ENCODE measurements at regions not wholly inside any gene's neighbourhood (a gene's known extent, or its start where the extent isn't known, plus 50 kb on each side); places are given as distances from the start of the nearest gene placed in this dataset.

GRCh38 chr2:3134026-3134571 is 243.5 kb downstream of the EIPR1 start:
- Histone ChIP-seq H3F3A (ENCODE audit: control insufficient read depth, insufficient read depth) (no peaks in the 10 kb centered on the region), H3K4me1 (ENCODE audit: control insufficient read depth, low read length) (0 out of 2 replicates have a peak, but pooled peaks cover 3% of the 10 kb centered on the region), H3K27ac (ENCODE audit: low read depth, low read length) (no peak overlapping the region), H3K4me2 (ENCODE audit: low read length) (no peak overlapping the region), H3K9me3 (ENCODE audit: control insufficient read depth, insufficient read depth, low read length) (peaks cover 4% of the 10 kb centered on the region; the same call in 1 of the 2 replicates), H3K9me2 (replicated peaks; ENCODE audit: control insufficient read depth, low read length) (no peaks in the 10 kb centered on the region), H3K36me3 (ENCODE audit: control insufficient read depth, low read length) (no peaks in the 10 kb centered on the region), H3K79me2 (ENCODE audit: control insufficient read depth, low read length) (no peaks in the 10 kb centered on the region), H3K27me3 (ENCODE audit: control insufficient read depth, low read length) (no peaks in the 10 kb centered on the region), H3K4me3 (ENCODE audit: low read length) (no peak overlapping the region), H4K20me1 (ENCODE audit: control insufficient read depth, insufficient read depth, low read depth, low read length) (no peaks in the 10 kb centered on the region)
- TF ChIP-seq EZH2phosphoT487 (IDR thresholded peaks at IDR 0.05; ENCODE audit: borderline replicate concordance, low read length) (no peak), CTCF (IDR thresholded peaks at IDR 0.05; ENCODE audit: low read depth, low read length, poor library complexity, severe bottlenecking) (no peak)

GRCh38 chr2:3132966-3133365 is 244.7 kb downstream of the EIPR1 start:
- H3K4me1 ChIP-seq (ENCODE audit: control insufficient read depth, low read length), result peaks cover 5% of the 10 kb centered on the region

GRCh38 chr2:3132466-3132865 is 245.2 kb downstream of the EIPR1 start:
- Histone ChIP-seq H3K4me1 (ENCODE audit: control insufficient read depth, low read length) (peaks cover 9% of the 10 kb centered on the region), H3F3A (ENCODE audit: control insufficient read depth, insufficient read depth) (no peaks in the 10 kb centered on the region), H3K36me3 (ENCODE audit: control insufficient read depth, low read length) (no peaks in the 10 kb centered on the region), H3K4me2 (ENCODE audit: low read length) (no peak overlapping the region), H3K27ac (ENCODE audit: low read depth, low read length) (no peak overlapping the region), H3K27me3 (ENCODE audit: control insufficient read depth, low read length) (no peaks in the 10 kb centered on the region), H4K20me1 (ENCODE audit: control insufficient read depth, insufficient read depth, low read depth, low read length) (no peaks in the 10 kb centered on the region), H3K4me3 (ENCODE audit: low read length) (no peak overlapping the region), H3K9me3 (ENCODE audit: control insufficient read depth, insufficient read depth, low read length) (no peaks in the 10 kb centered on the region; the same call in 1 of the 2 replicates), H3K9me2 (replicated peaks; ENCODE audit: control insufficient read depth, low read length) (no peaks in the 10 kb centered on the region), H3K79me2 (ENCODE audit: control insufficient read depth, low read length) (no peaks in the 10 kb centered on the region)
- TF ChIP-seq EZH2phosphoT487 (IDR thresholded peaks at IDR 0.05; ENCODE audit: borderline replicate concordance, low read length), result no peak

More at GRCh38 chr2:3132966-3133365, 244.7 kb downstream of the EIPR1 start:
- Histone ChIP-seq H3K79me2 (ENCODE audit: control insufficient read depth, low read length) (no peaks in the 10 kb centered on the region), H3K36me3 (ENCODE audit: control insufficient read depth, low read length) (no peaks in the 10 kb centered on the region), H3F3A (ENCODE audit: control insufficient read depth, insufficient read depth) (no peaks in the 10 kb centered on the region), H3K4me2 (ENCODE audit: low read length) (no peak overlapping the region), H3K27me3 (ENCODE audit: control insufficient read depth, low read length) (no peaks in the 10 kb centered on the region), H3K4me3 (ENCODE audit: low read length) (no peak overlapping the region), H4K20me1 (ENCODE audit: control insufficient read depth, insufficient read depth, low read depth, low read length) (no peaks in the 10 kb centered on the region), H3K9me2 (replicated peaks; ENCODE audit: control insufficient read depth, low read length) (no peaks in the 10 kb centered on the region), H3K9me3 (ENCODE audit: control insufficient read depth, insufficient read depth, low read length) (peaks cover under 1% of the 10 kb centered on the region; the same call in 1 of the 2 replicates), H3K27ac (ENCODE audit: low read depth, low read length) (no peak overlapping the region)
- no peak for TF ChIP-seq CTCF (IDR thresholded peaks at IDR 0.05; ENCODE audit: low read depth, low read length, poor library complexity, severe bottlenecking)
- no peak for TF ChIP-seq EZH2phosphoT487 (IDR thresholded peaks at IDR 0.05; ENCODE audit: borderline replicate concordance, low read length)

- no peaks in the 10 kb centered on the region for H3K36me3 ChIP-seq (ENCODE audit: control insufficient read depth, low read length)
- no peaks in the 10 kb centered on the region for H4K20me1 ChIP-seq (ENCODE audit: control insufficient read depth, insufficient read depth, low read depth, low read length)
- H3K27me3 ChIP-seq (ENCODE audit: control insufficient read depth, low read length), result no peaks in the 10 kb centered on the region
- no peaks in the 10 kb centered on the region for H3F3A ChIP-seq (ENCODE audit: control insufficient read depth, insufficient read depth)
- H3K79me2 ChIP-seq (ENCODE audit: control insufficient read depth, low read length), result no peaks in the 10 kb centered on the region
- H3K4me3 ChIP-seq (ENCODE audit: low read length), result no peak overlapping the region
- no peaks in the 10 kb centered on the region for H3K9me2 ChIP-seq (replicated peaks; ENCODE audit: control insufficient read depth, low read length)
- no peak for TF ChIP-seq CTCF (IDR thresholded peaks at IDR 0.05; ENCODE audit: low read depth, low read length, poor library complexity, severe bottlenecking)
- TF ChIP-seq EZH2phosphoT487 (IDR thresholded peaks at IDR 0.05; ENCODE audit: borderline replicate concordance, low read length), result no peak
- H3K27ac ChIP-seq (ENCODE audit: low read depth, low read length), result no peak overlapping the region
- H3K4me1 ChIP-seq (ENCODE audit: control insufficient read depth, low read length), result peaks cover 16% of the 10 kb centered on the region
- H3K9me3 ChIP-seq (ENCODE audit: control insufficient read depth, insufficient read depth, low read length), result no peaks in the 10 kb centered on the region; the same call in 1 of the 2 replicates
- H3K4me2 ChIP-seq (ENCODE audit: low read length), result no peak overlapping the region
Observed at GRCh38 chr2:3131636-3132326, 245.8 kb downstream of the EIPR1 start.

Measured in DOHH2 (cell line).